NCI-H526 (cell line): ENCODE measurements at regions not wholly inside any gene's neighbourhood (a gene's known extent, or its start where the extent isn't known, plus 50 kb on each side); places are given as distances from the start of the nearest gene placed in this dataset.
"Not testable (repeated sequence)": the region's sequence is repeated elsewhere in the genome, so short reads cannot be mapped to it uniquely, and the experiment has no call there.

Source experiments
- DNase-seq, 2 experiments: peaks; one replicate each; lab custom pipeline; 2025; lab: John Stamatoyannopoulos, UW

DNA sequence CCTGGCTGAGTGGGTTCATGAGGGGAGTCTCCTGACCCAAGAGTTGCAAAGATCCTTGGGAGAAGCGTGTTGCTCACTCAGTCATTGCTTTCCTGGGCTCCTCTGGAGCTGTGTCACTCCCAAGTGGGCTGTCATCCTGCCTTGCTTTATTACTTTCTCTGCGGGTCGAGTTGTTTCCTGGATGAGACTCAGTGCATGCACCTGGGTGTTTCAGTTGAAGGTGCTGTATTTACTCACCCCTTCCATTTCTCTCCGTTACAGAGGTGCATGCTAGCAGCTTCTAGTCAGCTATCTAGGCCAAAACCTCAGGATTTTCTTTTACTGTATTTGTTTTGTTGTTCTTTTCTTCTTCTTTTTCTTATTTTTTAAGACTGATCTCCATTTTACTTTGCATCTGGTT lies 785.5 kb upstream of the EDIL3 start:
- DNase-seq, result no peak

GRCh38 chr5:85173469-85173868 lies 788.8 kb upstream of the EDIL3 start:
- no peak for DNase-seq

DNA sequence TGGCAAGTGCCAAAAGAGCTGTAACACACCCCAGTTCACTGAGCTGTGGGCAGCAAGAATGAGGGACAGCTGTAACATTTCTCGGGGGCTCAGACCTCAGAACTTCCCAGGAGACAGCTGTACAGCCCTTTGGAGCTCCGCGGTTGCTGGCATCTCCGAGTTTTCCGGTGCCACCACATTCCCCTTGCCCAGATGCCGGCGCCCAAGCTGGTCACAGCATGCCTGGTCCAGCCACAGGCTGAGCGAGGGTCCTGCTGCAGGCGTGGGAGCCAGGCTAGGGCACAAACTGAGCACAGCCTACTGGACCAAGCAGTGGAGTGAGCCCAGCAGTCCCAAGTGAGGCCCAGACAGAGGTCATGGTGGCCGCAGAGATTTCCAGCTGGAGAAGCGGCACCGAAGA lies 797.7 kb upstream of the EDIL3 start:
- DNase-seq, result no peak

DNA sequence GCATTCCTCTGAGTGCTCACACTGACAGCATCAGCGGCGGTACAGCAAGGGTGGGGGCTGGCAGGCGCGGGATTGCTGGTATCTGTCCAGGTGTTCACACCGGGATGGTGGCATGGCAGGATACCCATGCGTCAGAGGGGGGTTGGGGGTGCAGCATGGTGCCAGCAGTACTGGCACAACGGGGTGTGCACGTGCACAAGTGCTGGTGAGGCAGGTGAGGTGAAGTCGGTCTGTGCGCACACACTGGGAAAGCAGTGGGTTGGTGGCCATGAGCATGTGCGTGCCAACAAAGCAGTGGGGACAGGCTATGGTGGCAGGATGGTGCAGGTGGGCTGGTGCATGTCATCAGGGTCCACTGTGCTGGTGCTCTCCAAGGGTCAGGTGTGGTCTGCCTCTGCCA lies 819.6 kb upstream of the EDIL3 start:
- DNase-seq, result no peak

GRCh38 chr5:85205430-85205829 lies 820.8 kb upstream of the EDIL3 start:
- DNase-seq, result no peak

DNA sequence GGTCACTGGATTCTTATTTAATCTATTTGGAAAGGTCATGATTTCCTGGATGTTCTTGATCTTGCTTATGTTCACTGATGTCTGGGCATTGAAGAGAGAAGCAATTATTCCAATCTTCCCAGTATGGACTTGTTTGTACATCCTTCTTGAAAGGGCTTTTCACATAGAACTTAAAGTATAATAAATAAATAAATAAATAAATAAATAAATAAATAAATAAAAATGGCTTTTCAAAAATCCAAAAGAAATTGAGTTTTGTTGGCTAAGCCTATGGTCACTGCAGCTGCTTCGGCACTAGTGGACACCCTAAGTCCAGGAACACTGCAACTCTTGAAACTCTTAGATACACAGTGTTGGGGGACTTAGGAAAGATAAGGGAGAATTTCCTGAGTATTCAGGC lies 840.7 kb upstream of the EDIL3 start:
- no peak for DNase-seq

- no peak for DNase-seq
These were observed 864.5 kb upstream of the EDIL3 start for GRCh38 chr5:85249204-85249603.

DNA sequence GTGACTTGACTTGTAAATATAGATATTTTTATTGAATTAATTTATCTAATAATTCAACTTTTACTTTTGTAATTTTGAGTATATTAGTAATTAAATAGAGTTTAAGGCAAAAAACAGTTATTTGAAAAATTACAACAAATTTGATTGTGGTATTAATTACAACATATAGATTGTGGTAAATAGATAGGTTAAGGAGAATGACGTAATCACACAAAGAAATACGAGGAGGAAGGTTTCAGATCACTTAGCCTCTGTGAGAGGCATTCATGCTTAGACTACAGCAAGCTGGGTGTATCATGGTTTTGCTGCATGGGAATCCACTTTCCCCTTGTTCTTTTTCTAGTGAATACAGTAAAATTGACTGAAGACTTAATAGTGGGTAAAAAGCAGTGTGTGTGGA lies 878.4 kb upstream of the EDIL3 start:
- DNase-seq, result no peak

- peak in 1 of 2 experiments; percentile 17 for DNase-seq
These were observed 882.0 kb upstream of the EDIL3 start for GRCh38 chr5:85266692-85267091.

DNA sequence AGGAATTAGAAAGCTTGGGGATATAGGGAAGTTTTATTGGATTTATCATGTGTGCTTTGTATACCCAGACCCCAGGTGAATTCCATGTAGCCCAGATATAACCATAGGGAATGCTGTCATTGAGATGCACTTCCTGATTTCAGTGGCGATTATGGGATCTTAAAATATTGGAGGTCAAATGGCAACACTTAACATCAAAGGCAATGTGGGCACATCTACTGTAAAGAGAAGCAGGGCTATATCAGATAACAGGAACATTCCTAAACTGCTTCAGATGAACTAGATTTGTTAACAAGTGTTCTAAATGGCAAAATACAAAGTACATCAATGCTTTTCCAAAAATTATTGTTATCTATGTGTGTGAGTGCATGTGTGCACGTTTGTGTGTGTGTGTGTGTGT lies 883.5 kb upstream of the EDIL3 start:
- no peak for DNase-seq

DNA sequence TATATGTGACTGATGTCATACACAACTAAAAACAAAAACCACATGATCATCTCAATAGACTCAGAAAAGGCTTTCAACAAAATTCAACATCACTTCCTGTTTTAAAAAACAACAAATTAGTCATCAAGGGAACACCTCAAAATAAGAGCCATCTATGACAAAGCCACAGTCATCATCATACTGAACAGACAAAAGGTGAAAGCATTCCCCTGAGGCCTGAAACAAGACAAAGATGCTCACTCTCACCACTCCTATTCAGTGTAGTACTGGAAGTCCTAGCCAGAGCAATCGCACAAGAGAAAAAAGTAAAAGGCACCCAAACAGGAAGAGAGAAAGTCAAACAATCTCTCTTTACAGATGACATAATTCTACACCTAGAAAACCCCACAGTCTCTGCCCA lies 893.5 kb upstream of the EDIL3 start:
- DNase-seq, result no peak

- DNase-seq, result no peak
These were observed 904.2 kb upstream of the EDIL3 start for GRCh38 chr5:85288914-85289313.

- DNase-seq, result no peak
These were observed 908.6 kb upstream of the EDIL3 start for GRCh38 chr5:85293145-85293785.

DNA sequence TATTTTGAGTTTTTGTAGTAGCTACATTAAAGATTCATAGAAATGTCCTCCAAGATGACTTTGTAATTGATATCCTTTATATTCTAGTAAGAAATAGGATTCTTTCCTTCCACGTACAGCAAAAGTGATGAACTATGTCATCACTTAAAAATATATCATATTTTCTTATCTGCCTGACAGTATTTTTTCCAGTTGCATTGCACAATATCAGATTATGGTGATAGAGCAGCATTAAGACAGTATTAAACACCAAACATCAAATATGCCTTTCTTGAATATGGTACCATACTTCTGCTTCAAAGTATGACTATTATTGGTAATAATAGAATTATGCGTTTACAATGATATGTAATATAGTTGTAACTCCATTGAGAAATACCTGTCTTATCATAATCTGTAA lies 919.8 kb upstream of the EDIL3 start:
- no peak for DNase-seq

DNA sequence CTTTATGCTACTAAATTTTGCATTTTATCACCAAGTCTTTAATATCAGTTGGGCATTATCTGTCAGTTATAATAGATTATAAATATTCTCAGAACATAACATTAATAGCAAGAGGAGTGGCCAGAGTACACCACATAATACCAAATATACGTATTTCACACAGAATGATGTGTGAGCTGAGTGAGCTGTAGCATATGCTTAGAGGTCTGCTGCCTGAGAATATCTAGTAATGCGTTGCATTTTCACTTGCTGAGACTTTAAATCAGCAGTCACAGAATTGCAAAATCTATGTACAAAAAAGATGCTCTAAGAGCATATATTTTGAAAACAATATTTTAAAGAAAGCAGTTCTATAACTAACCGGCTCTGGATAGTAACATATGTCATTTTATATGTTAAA lies 921.1 kb upstream of the EDIL3 start:
- no peak for DNase-seq

GRCh38 chr5:85311536-85311935 lies 926.9 kb upstream of the EDIL3 start:
- no peak for DNase-seq

DNA sequence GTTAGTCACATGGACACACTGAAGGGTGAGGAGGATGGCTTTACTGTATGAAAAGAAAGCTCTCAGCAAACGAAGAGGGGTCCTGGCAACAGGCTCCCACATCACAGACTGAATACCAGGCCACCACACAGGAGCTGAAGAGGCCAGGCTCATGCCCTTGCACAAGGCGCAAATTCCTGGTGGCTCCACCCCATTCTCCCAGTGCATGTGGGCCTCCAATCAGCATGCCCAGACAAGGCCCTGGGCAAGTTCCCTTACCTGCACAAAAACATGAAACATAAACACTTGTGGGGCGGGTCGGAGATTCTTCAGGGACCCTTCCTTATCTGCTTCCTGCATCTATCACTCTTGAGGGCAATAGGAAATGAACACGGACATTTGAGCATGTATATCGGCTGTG lies 935.8 kb upstream of the EDIL3 start:
- no peak for DNase-seq

- no peak for DNase-seq
These were observed 948.6 kb upstream of the EDIL3 start for GRCh38 chr5:85333276-85333675.

- no peak for DNase-seq
These were observed 952.8 kb upstream of the EDIL3 start for GRCh38 chr5:85337435-85337834.

GRCh38 chr5:85340790-85341189 lies 956.1 kb upstream of the EDIL3 start:
- DNase-seq, result no peak

- no peak for DNase-seq
These were observed 961.1 kb upstream of the EDIL3 start for GRCh38 chr5:85345818-85346217.

- no peak for DNase-seq
These were observed 972.6 kb upstream of the EDIL3 start for GRCh38 chr5:85357309-85357708.

DNA sequence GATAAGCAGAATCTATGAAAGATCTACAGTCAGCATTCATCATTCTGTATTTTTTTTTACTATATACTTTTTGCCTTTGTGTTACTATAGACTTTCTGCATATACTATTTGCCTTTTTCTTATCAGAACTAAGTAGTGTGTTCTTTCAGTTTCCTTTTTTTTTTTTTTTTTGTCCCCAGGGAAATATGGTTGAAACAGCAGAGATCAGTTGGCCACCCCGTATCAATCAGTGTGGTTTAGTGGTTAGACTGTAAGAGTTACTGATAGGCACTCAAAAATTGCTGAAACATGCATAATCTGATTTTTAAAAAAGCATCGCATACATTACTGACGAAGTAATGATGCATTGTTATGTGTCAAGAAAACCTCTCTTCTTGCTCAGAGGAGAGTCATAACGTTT lies 990.8 kb upstream of the EDIL3 start:
- DNase-seq, result no peak

- DNase-seq, result peak; percentile 0 to 3
These were observed 1004.1 kb upstream of the EDIL3 start for GRCh38 chr5:85388770-85389169.

DNA sequence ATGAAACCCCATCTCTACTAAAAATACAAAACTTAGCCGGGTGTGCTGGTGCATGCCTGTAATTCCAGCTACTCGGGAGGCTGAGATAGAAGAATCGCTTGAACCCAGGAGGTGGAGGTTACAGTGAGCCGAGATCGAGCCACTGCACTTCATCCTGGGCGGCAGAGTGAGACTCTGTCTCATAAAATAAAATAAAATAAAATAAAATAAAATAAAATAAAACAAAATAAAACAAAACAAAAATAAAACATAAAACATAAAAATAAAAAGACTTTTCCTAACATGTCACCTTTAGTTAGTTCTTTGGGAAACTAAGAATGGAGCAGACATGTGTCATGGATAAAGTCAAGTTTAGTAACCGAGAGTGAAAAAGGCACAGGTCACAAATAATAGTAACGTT lies 1007.6 kb upstream of the EDIL3 start:
- not testable (repeated sequence) for DNase-seq
